SK-N-SH treated with all-trans-retinoic acid at 6 μM for 48 hours (cell line): ENCODE measurements at regions not wholly inside any gene's neighbourhood (a gene's known extent, or its start where the extent isn't known, plus 50 kb on each side); places are given as distances from the start of the nearest gene placed in this dataset.

Experiments used
- ATAC-seq: fragments of 200-7000 bp; cut with Tn5 transposase; 3 replicates; pipeline ENCODE4 v1.9.1; 2020; ENCODE audit warnings: mild to moderate bottlenecking, moderate library complexity
- ARNTL ChIP-seq: fragments of 450-650 bp; formaldehyde crosslinking; IDR thresholded peaks from 2 replicates; pipeline ENCODE4 v1.5.0; 2020; ENCODE audit warnings: low read depth, mild to moderate bottlenecking, moderate library complexity, borderline replicate concordance
- CSDC2 ChIP-seq: fragments of 250-450 bp; sonication (Bioruptor Pico); IDR thresholded peaks from 2 replicates; pipeline ENCODE4 v1.5.0; 2020; ENCODE audit warnings: mild to moderate bottlenecking, moderate library complexity
- ESRRG ChIP-seq: fragments of 250-450 bp; sonication (Bioruptor Pico); IDR thresholded peaks from 2 replicates; pipeline ENCODE4 v1.6.1; 2021; ENCODE audit warnings: mild to moderate bottlenecking
- GLIS3 ChIP-seq: fragments of 250-450 bp; sonication (Bioruptor Pico); IDR thresholded peaks from 2 replicates; pipeline ENCODE4 v1.5.0; 2020; ENCODE audit warnings: mild to moderate bottlenecking, moderate library complexity
- ISL1 ChIP-seq: fragments of 250-450 bp; sonication (Bioruptor Pico); IDR thresholded peaks from 2 replicates; pipeline ENCODE4 v2.1.2; 2022; ENCODE audit warnings: mild to moderate bottlenecking, moderate library complexity
- OSR1 ChIP-seq: fragments of 250-450 bp; sonication (Bioruptor Pico); IDR thresholded peaks from 2 replicates; pipeline ENCODE4 v1.8.0; 2022; ENCODE audit warnings: moderate library complexity, mild to moderate bottlenecking, inconsistent platforms
- PPARA ChIP-seq: fragments of 250-450 bp; sonication (Bioruptor Pico); IDR thresholded peaks from 2 replicates; pipeline ENCODE4 v1.5.0; 2020; ENCODE audit warnings: mild to moderate bottlenecking, borderline replicate concordance
- SNAI2 ChIP-seq: fragments of 250-450 bp; sonication (Bioruptor Pico); IDR thresholded peaks from 2 replicates; pipeline ENCODE4 v1.5.0; 2020; ENCODE audit warnings: mild to moderate bottlenecking, moderate library complexity
- TCF4 ChIP-seq: fragments of 250-450 bp; sonication (Bioruptor Pico); IDR thresholded peaks from 2 replicates; pipeline ENCODE4 v1.8.0; 2021; ENCODE audit warnings: mild to moderate bottlenecking, moderate library complexity, borderline replicate concordance
- TOX ChIP-seq: fragments of 250-450 bp; sonication (Bioruptor Pico); IDR thresholded peaks from 2 replicates; pipeline ENCODE4 v1.8.0; 2021; ENCODE audit warnings: mild to moderate bottlenecking, moderate library complexity, borderline replicate concordance
- ZC3H10 ChIP-seq: fragments of 250-450 bp; sonication (Bioruptor Pico); IDR thresholded peaks from 2 replicates; pipeline ENCODE4 v1.5.1; 2021; ENCODE audit warnings: mild to moderate bottlenecking, moderate library complexity
- ZFP3 ChIP-seq: fragments of 250-450 bp; sonication (Bioruptor Pico); IDR thresholded peaks from 2 replicates; pipeline ENCODE4 v1.5.0; 2020; ENCODE audit warnings: mild to moderate bottlenecking, moderate library complexity
- ZFP30 ChIP-seq: fragments of 450-650 bp; formaldehyde crosslinking; IDR thresholded peaks from 2 replicates; pipeline ENCODE4 v1.5.0; 2022; ENCODE audit warnings: mild to moderate bottlenecking, moderate library complexity
- ZNF565 ChIP-seq: fragments of 450-650 bp; formaldehyde crosslinking; conservative IDR thresholded peaks from 2 replicates; pipeline ENCODE4 v1.5.0; 2020; ENCODE audit warnings: low read depth, mild to moderate bottlenecking, moderate library complexity
- ZNF70 ChIP-seq: fragments of 450-650 bp; formaldehyde crosslinking; IDR thresholded peaks from 2 replicates; pipeline ENCODE4 v1.5.0; 2020; ENCODE audit warnings: mild to moderate bottlenecking, moderate library complexity
- ZNF8 ChIP-seq: fragments of 450-650 bp; formaldehyde crosslinking; IDR thresholded peaks from 2 replicates; pipeline ENCODE4 v1.5.0; 2020; ENCODE audit warnings: mild to moderate bottlenecking, moderate library complexity
- TF ChIP-seq, protein P1 (sequence below): fragments of 250-450 bp; sonication (Bioruptor Pico); IDR thresholded peaks from 2 replicates; pipeline ENCODE4 v1.8.0; 2020; ENCODE audit warnings: mild to moderate bottlenecking, moderate library complexity, borderline replicate concordance
- TF ChIP-seq, protein P2 (sequence below): fragments of 250-450 bp; sonication (Bioruptor Pico); IDR thresholded peaks from 2 replicates; pipeline ENCODE4 v1.5.0; 2020; ENCODE audit warnings: mild to moderate bottlenecking, moderate library complexity
- TF ChIP-seq, protein P3 (sequence below): fragments of 250-450 bp; sonication (Bioruptor Pico); IDR thresholded peaks from 2 replicates; pipeline ENCODE4 v1.5.1; 2020; ENCODE audit warnings: low read depth, mild to moderate bottlenecking, moderate library complexity
- TF ChIP-seq, protein P4 (sequence below): fragments of 250-450 bp; sonication (Bioruptor Pico); IDR thresholded peaks from 2 replicates; pipeline ENCODE4 v1.5.1; 2021; ENCODE audit warnings: mild to moderate bottlenecking, moderate library complexity

DNA sequence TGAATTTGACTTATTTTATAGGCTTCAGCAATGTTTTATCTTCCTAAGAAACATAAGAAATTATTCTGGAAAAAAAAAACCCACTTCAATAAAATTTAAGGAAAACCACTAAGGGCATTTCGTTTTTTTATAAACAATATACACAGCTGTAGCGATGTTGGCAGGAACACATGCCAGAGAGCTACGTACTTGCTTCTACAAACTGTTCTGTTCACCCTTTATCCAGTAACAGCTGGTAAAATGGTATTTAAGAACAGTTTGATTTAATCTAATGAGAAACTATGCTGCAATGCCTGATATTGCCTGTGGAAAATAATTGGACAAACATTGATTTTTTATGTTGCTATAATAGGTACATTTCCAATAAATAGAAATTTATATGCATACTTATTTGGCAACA is 137.2 kb upstream of the DACH1 start (continued):
- TF ChIP-seq, protein P1, sequence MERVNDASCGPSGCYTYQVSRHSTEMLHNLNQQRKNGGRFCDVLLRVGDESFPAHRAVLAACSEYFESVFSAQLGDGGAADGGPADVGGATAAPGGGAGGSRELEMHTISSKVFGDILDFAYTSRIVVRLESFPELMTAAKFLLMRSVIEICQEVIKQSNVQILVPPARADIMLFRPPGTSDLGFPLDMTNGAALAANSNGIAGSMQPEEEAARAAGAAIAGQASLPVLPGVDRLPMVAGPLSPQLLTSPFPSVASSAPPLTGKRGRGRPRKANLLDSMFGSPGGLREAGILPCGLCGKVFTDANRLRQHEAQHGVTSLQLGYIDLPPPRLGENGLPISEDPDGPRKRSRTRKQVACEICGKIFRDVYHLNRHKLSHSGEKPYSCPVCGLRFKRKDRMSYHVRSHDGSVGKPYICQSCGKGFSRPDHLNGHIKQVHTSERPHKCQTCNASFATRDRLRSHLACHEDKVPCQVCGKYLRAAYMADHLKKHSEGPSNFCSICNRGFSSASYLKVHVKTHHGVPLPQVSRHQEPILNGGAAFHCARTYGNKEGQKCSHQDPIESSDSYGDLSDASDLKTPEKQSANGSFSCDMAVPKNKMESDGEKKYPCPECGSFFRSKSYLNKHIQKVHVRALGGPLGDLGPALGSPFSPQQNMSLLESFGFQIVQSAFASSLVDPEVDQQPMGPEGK (CRISPR knock-in tag): no peak
- no peak for TF ChIP-seq ZNF565 (CRISPR knock-in tag)
- no peak for TF ChIP-seq ZC3H10
- TF ChIP-seq ISL1 (CRISPR knock-in tag): no peak
- TF ChIP-seq, protein P2, sequence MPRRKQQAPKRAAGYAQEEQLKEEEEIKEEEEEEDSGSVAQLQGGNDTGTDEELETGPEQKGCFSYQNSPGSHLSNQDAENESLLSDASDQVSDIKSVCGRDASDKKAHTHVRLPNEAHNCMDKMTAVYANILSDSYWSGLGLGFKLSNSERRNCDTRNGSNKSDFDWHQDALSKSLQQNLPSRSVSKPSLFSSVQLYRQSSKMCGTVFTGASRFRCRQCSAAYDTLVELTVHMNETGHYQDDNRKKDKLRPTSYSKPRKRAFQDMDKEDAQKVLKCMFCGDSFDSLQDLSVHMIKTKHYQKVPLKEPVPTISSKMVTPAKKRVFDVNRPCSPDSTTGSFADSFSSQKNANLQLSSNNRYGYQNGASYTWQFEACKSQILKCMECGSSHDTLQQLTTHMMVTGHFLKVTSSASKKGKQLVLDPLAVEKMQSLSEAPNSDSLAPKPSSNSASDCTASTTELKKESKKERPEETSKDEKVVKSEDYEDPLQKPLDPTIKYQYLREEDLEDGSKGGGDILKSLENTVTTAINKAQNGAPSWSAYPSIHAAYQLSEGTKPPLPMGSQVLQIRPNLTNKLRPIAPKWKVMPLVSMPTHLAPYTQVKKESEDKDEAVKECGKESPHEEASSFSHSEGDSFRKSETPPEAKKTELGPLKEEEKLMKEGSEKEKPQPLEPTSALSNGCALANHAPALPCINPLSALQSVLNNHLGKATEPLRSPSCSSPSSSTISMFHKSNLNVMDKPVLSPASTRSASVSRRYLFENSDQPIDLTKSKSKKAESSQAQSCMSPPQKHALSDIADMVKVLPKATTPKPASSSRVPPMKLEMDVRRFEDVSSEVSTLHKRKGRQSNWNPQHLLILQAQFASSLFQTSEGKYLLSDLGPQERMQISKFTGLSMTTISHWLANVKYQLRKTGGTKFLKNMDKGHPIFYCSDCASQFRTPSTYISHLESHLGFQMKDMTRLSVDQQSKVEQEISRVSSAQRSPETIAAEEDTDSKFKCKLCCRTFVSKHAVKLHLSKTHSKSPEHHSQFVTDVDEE: no peak
- TF ChIP-seq OSR1 (CRISPR knock-in tag): no peak
- TF ChIP-seq, protein P3, sequence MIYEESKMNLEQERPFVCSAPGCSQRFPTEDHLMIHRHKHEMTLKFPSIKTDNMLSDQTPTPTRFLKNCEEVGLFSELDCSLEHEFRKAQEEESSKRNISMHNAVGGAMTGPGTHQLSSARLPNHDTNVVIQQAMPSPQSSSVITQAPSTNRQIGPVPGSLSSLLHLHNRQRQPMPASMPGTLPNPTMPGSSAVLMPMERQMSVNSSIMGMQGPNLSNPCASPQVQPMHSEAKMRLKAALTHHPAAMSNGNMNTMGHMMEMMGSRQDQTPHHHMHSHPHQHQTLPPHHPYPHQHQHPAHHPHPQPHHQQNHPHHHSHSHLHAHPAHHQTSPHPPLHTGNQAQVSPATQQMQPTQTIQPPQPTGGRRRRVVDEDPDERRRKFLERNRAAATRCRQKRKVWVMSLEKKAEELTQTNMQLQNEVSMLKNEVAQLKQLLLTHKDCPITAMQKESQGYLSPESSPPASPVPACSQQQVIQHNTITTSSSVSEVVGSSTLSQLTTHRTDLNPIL: no peak
- TF ChIP-seq ZFP30 (CRISPR knock-in tag): no peak
- no peak for TF ChIP-seq TOX
- no peak for TF ChIP-seq SNAI2 (CRISPR knock-in tag)

DNA sequence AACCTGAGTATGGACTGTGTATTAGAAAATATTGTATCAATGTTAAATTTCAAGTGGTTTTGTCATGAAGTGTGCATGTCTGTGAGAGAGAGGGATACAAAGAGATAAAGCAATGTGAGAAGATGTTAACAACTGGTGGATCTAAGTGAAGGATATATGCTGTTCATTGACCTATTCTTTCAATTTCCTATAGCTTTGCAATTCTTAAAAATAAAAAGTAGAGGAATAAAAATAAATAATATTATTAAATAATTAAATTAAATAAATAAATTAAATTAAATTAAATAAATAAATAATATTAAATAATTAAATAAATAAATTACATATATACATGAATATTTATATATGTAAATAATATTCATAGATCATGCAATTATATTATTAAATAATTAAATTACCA is 131.2 kb upstream of the DACH1 start:
- no peak for ATAC-seq
- no peak for TF ChIP-seq PPARA (CRISPR knock-in tag)
- TF ChIP-seq, protein P2: no peak
- no peak for TF ChIP-seq ZFP30 (CRISPR knock-in tag)
- TF ChIP-seq ZC3H10: no peak
- TF ChIP-seq CSDC2 (CRISPR knock-in tag): no peak
- no peak for TF ChIP-seq ISL1 (CRISPR knock-in tag)
- TF ChIP-seq, protein P3: no peak
- TF ChIP-seq ZNF565 (CRISPR knock-in tag): no peak
- no peak for TF ChIP-seq OSR1 (CRISPR knock-in tag)
- TF ChIP-seq, protein P4, sequence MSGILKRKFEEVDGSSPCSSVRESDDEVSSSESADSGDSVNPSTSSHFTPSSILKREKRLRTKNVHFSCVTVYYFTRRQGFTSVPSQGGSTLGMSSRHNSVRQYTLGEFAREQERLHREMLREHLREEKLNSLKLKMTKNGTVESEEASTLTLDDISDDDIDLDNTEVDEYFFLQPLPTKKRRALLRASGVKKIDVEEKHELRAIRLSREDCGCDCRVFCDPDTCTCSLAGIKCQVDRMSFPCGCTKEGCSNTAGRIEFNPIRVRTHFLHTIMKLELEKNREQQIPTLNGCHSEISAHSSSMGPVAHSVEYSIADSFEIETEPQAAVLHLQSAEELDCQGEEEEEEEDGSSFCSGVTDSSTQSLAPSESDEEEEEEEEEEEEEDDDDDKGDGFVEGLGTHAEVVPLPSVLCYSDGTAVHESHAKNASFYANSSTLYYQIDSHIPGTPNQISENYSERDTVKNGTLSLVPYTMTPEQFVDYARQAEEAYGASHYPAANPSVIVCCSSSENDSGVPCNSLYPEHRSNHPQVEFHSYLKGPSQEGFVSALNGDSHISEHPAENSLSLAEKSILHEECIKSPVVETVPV: no peak
- no peak for TF ChIP-seq ZNF70 (CRISPR knock-in tag)
- TF ChIP-seq TCF4 (CRISPR knock-in tag): no peak
- TF ChIP-seq GLIS3 (CRISPR knock-in tag): no peak
- no peak for TF ChIP-seq TOX
- no peak for TF ChIP-seq ARNTL (CRISPR knock-in tag)
- TF ChIP-seq ESRRG: no peak

DNA sequence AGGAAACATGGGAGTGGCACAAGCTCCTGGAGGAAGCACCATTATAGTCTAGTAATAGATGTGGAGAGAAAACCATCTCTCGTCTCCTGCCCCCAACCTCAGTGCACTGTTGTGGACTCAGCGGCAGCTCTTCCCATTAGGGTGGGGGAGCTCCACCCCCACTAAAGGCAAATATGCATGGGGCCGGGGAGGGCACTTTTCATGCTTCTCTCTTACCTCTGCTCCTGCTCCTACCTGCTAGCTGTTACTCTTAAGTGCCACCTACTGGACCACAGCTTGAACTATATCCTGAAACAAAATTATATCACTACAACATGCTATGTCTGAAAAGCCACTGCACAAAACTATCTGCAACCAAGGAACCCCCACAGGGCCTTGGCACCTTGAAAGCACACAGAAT is 112.6 kb upstream of the DACH1 start:
- ATAC-seq: peak; percentile 58
- TF ChIP-seq, protein P2: no peak
- TF ChIP-seq PPARA (CRISPR knock-in tag) (no peak), TOX (no peak), ZFP3 (CRISPR knock-in tag) (no peak), GLIS3 (CRISPR knock-in tag) (no peak), ZNF8 (CRISPR knock-in tag) (no peak)
